KMS-11 (cell line): ENCODE measurements at regions not wholly inside any gene's neighbourhood (a gene's known extent, or its start where the extent isn't known, plus 50 kb on each side); places are given as distances from the start of the nearest gene placed in this dataset.

ENCODE experiments used
- H2AFZ ChIP-seq: fragments of 200-600 bp; sonication (generic); 2 replicates; pipeline ENCODE4 v1.6.1; 2016; ENCODE audit warnings: antibody characterized with exemption, mixed run types, low read depth
- H3K27ac ChIP-seq: fragments of 200-600 bp; sonication (generic); 2 replicates; pipeline ENCODE4 v1.6.1; 2016; ENCODE audit warnings: mild to moderate bottlenecking, mixed run types
- H3K27me3 ChIP-seq: fragments of 200-600 bp; sonication (generic); 2 replicates; pipeline ENCODE4 v1.6.1; 2017; ENCODE audit warnings: mild to moderate bottlenecking, low read depth, mixed run types, moderate library complexity; ENCODE audit not compliant: insufficient read depth
- H3K36me3 ChIP-seq: fragments of 200-600 bp; sonication (generic); 2 replicates; pipeline ENCODE4 v1.6.1; 2017; ENCODE audit warnings: mild to moderate bottlenecking, mixed run types; ENCODE audit not compliant: insufficient read depth
- H3K4me1 ChIP-seq: fragments of 200-600 bp; sonication (generic); 2 replicates; pipeline ENCODE4 v1.6.1; 2016; ENCODE audit warnings: mild to moderate bottlenecking, low read depth, mixed run types; ENCODE audit not compliant: poor library complexity, severe bottlenecking
- H3K4me2 ChIP-seq: fragments of 200-600 bp; sonication (generic); 2 replicates; pipeline ENCODE4 v1.7.0; 2016; ENCODE audit warnings: mild to moderate bottlenecking, mixed run types
- H3K4me3 ChIP-seq: fragments of 200-600 bp; sonication (generic); IDR thresholded peaks from 2 replicates; pipeline ENCODE4 v1.6.1; 2017; ENCODE audit warnings: low read depth, low read length, mixed read lengths; ENCODE audit not compliant: insufficient read depth
- H3K79me2 ChIP-seq: fragments of 200-600 bp; sonication (generic); 2 replicates; pipeline ENCODE4 v1.6.1; 2016; ENCODE audit warnings: low read depth, mixed run types; ENCODE audit not compliant: insufficient read depth
- H3K9ac ChIP-seq: fragments of 200-600 bp; sonication (generic); 2 replicates; pipeline ENCODE4 v1.6.1; 2016; ENCODE audit warnings: mild to moderate bottlenecking, mixed run types
- H4K20me1 ChIP-seq: fragments of 200-600 bp; sonication (generic); 2 replicates; pipeline ENCODE4 v1.6.1; 2016; ENCODE audit warnings: mild to moderate bottlenecking, mixed run types; ENCODE audit not compliant: insufficient read depth
- CTCF ChIP-seq: fragments of 200-600 bp; sonication (generic); conservative IDR thresholded peaks from 2 replicates; pipeline ENCODE4 v1.6.1; 2017; ENCODE audit warnings: low read depth, mild to moderate bottlenecking, antibody characterized with exemption, low read length, moderate library complexity, mixed read lengths

- Histone ChIP-seq H3K27me3 (no peaks in the 10 kb centered on the region), H3K36me3 (no peaks in the 10 kb centered on the region), H3K27ac (no peak overlapping the region), H3K9ac (no peak overlapping the region), H3K4me3 (no peak overlapping the region), H3K4me1 (peaks cover 34% of the 10 kb centered on the region), H2AFZ (no peak overlapping the region), H3K4me2 (peak overlapping the region; percentile 19), H3K79me2 (no peaks in the 10 kb centered on the region), H4K20me1 (no peaks in the 10 kb centered on the region; the same call in 1 of the 2 replicates)
- TF ChIP-seq CTCF = no peak
Measured at GRCh38 chr12:63457857-63458256, 210.4 kb downstream of the DPY19L2 start.

GRCh38 chr12:63457428-63457827 is 210.9 kb downstream of the DPY19L2 start:
- Histone ChIP-seq H3K27me3 (no peaks in the 10 kb centered on the region), H3K9ac (no peak overlapping the region), H3K36me3 (no peaks in the 10 kb centered on the region), H3K4me1 (peaks cover 34% of the 10 kb centered on the region), H3K79me2 (no peaks in the 10 kb centered on the region), H3K27ac (no peak overlapping the region), H4K20me1 (no peaks in the 10 kb centered on the region; the same call in 1 of the 2 replicates), H3K4me2 (peak overlapping the region; percentile 19), H3K4me3 (no peak overlapping the region), H2AFZ (no peak overlapping the region)
- no peak for TF ChIP-seq CTCF

- no peak overlapping the region for H3K27ac ChIP-seq
Measured at GRCh38 chr12:63450816-63451215, 217.5 kb downstream of the DPY19L2 start.

GRCh38 chr12:63450334-63450733 is 218.0 kb downstream of the DPY19L2 start:
- no peak for TF ChIP-seq CTCF
- H3K79me2 ChIP-seq = no peaks in the 10 kb centered on the region
- H3K9ac ChIP-seq = no peak overlapping the region
- H3K27me3 ChIP-seq = no peaks in the 10 kb centered on the region
- H4K20me1 ChIP-seq = no peaks in the 10 kb centered on the region; the same call in 1 of the 2 replicates
- H2AFZ ChIP-seq = no peak overlapping the region
- H3K4me1 ChIP-seq = no peaks in the 10 kb centered on the region
- no peak overlapping the region for H3K4me2 ChIP-seq
- H3K36me3 ChIP-seq = no peaks in the 10 kb centered on the region
- no peak overlapping the region for H3K4me3 ChIP-seq
- no peak overlapping the region for H3K27ac ChIP-seq

More at GRCh38 chr12:63450816-63451215, 217.5 kb downstream of the DPY19L2 start:
- Histone ChIP-seq H3K79me2 (no peaks in the 10 kb centered on the region), H3K4me3 (no peak overlapping the region), H2AFZ (no peak overlapping the region), H3K4me1 (no peaks in the 10 kb centered on the region), H3K4me2 (no peak overlapping the region), H4K20me1 (no peaks in the 10 kb centered on the region; the same call in 1 of the 2 replicates), H3K36me3 (no peaks in the 10 kb centered on the region), H3K27me3 (no peaks in the 10 kb centered on the region), H3K9ac (no peak overlapping the region)
- TF ChIP-seq CTCF = no peak
